Left ventricle myocardium inferior (tissue), 1 donor: ENCODE measurements at regions not wholly inside any gene's neighbourhood (a gene's known extent, or its start where the extent isn't known, plus 50 kb on each side); places are given as distances from the start of the nearest gene placed in this dataset.

Experiments
- DNase-seq: peaks from one replicate; pipeline ENCODE4 v3.0.0-alpha.2; 2020
- H3K27ac ChIP-seq: fragments of 200-600 bp; replicated peaks from 2 replicates; pipeline ENCODE4 v1.8.0; 2021
- H3K27me3 ChIP-seq: fragments of 200-600 bp; 2 replicates; pipeline ENCODE4 v1.8.0; 2021; ENCODE audit warnings: low read depth
- H3K36me3 ChIP-seq: fragments of 200-600 bp; 2 replicates; pipeline ENCODE4 v1.8.0; 2021
- H3K4me1 ChIP-seq: fragments of 200-600 bp; 2 replicates; pipeline ENCODE4 v1.8.0; 2021
- H3K4me3 ChIP-seq: fragments of 200-600 bp; 2 replicates; pipeline ENCODE4 v1.8.0; 2021; ENCODE audit warnings: mild to moderate bottlenecking, moderate library complexity
- H3K9me3 ChIP-seq: fragments of 200-600 bp; replicated peaks from 2 replicates; pipeline ENCODE4 v1.8.0; 2021
- CTCF ChIP-seq: fragments of 200-600 bp; IDR thresholded peaks from 2 replicates; pipeline ENCODE4 v1.8.0; 2021; ENCODE audit warnings: antibody characterized with exemption, mild to moderate bottlenecking, borderline replicate concordance
- intact Hi-C: fragments of 100-400 bp; cut with micrococcal nuclease; formaldehyde crosslinking; loops from one replicate; pipeline ENCODE4 v1.11.0; 2022
- donor health status: DM: no; HTN: yes; CAD: no; lungs with severe emphysema.

- no peak for TF ChIP-seq CTCF
- H3K4me1 ChIP-seq = no peaks in the 10 kb centered on the region
- H3K4me3 ChIP-seq = no peak overlapping the region
- intact Hi-C loops = no loop called here
- H3K27me3 ChIP-seq = no peaks in the 10 kb centered on the region
- no peaks in the 10 kb centered on the region for H3K36me3 ChIP-seq
- peak overlapping the region; percentile 31 for H3K27ac ChIP-seq
- no peaks in the 10 kb centered on the region for H3K9me3 ChIP-seq
- DNase-seq = no peak
These were observed 51.6 kb upstream of the TMEFF2 start for GRCh38 chr2:192246297-192246696.

- Histone ChIP-seq H3K27me3 (no peaks in the 10 kb centered on the region), H3K27ac (peak overlapping the region; percentile 31), H3K4me3 (no peak overlapping the region), H3K36me3 (no peaks in the 10 kb centered on the region), H3K9me3 (no peaks in the 10 kb centered on the region), H3K4me1 (no peaks in the 10 kb centered on the region)
- intact Hi-C loops = no loop called here
- DNase-seq = no peak
- no peak for TF ChIP-seq CTCF
These were observed 50.6 kb upstream of the TMEFF2 start for GRCh38 chr2:192245329-192245728.
